A549 (cell line): ENCODE measurements at regions not wholly inside any gene's neighbourhood (a gene's known extent, or its start where the extent isn't known, plus 50 kb on each side); places are given as distances from the start of the nearest gene placed in this dataset.

Experiments used
- ATAC-seq, 2 experiments: fragments of 200-7000 bp in 1 of 2; fragments of >200 bp in 1 of 2; cut with Nextera tagmentation in 1 of 2; cut with Tn5 transposase in 1 of 2; 3 replicates each; pipeline versions ENCODE4 v1.8.0 to v1.9.1; 2018 to 2020; ENCODE audit warnings: mild to moderate bottlenecking in 1 of 2, moderate library complexity in 1 of 2
- CTCF ChIA-PET: fragments of 300-600 bp; sonication (Branson Sonifier 250); formaldehyde crosslinking; extraction: SDS; loops from one replicate; lab custom pipeline; 2021; ENCODE audit warnings: antibody characterized with exemption, inconsistent platforms; lab: Yijun Ruan, JAX
- POLR2A ChIA-PET: fragments of 350-600 bp; formaldehyde crosslinking; extraction: SDS; loops from one replicate; lab custom pipeline; 2021; ENCODE audit warnings: antibody characterized with exemption, inconsistent platforms; lab: Yijun Ruan, JAX
- DNase-seq, 2 experiments: peaks; one replicate each; pipeline versions ENCODE4 v3.0.0 to v3.0.0-alpha.2; 2011 to 2016; ENCODE audit warnings: low read depth in 1 of 2, low spot score in 1 of 2
- FAIRE-seq: peaks from 2 replicates; lab custom pipeline; 2011; peaks lifted over from hg19 to GRCh38; lab: Jason Lieb, UNC
- H3K27ac ChIP-seq, 2 experiments: fragments of >200 bp; sonication (Bioruptor Twin); formaldehyde crosslinking; 3 replicates each; pipeline ENCODE4 v1.5.1; 2016 to 2017
- H3K4me1 ChIP-seq: fragments of >200 bp; sonication (Bioruptor Twin); formaldehyde crosslinking; 3 replicates; pipeline ENCODE4 v1.6.1; 2016
- H3K4me2 ChIP-seq: fragments of >200 bp; sonication (Bioruptor Twin); formaldehyde crosslinking; 3 replicates; pipeline ENCODE4 v1.6.1; 2016
- H3K4me3 ChIP-seq: fragments of >200 bp; sonication (Bioruptor Twin); formaldehyde crosslinking; 3 replicates; pipeline ENCODE4 v1.5.1; 2016
- H3K9me3 ChIP-seq: fragments of >200 bp; sonication (Bioruptor Twin); formaldehyde crosslinking; 3 replicates; pipeline ENCODE4 v1.6.1; 2016
- CHD4 ChIP-seq: fragments of 200-600 bp; sonication (generic); IDR thresholded peaks from 2 replicates; pipeline ENCODE4 v1.6.1; 2016; ENCODE audit warnings: antibody characterized with exemption, mild to moderate bottlenecking, borderline replicate concordance
- EHMT2 ChIP-seq: fragments of 200-600 bp; sonication (generic); IDR thresholded peaks from 2 replicates; pipeline ENCODE4 v1.6.1; 2016; ENCODE audit warnings: antibody characterized with exemption, low read depth, mild to moderate bottlenecking, moderate library complexity
- EP300 ChIP-seq, 2 experiments: fragments of >200 bp; sonication (Bioruptor Twin); formaldehyde crosslinking; IDR thresholded peaks; 2 replicates in 1 of 2; 3 replicates in 1 of 2; pipeline ENCODE4 v1.6.1; 2016 to 2017
- ESRRA ChIP-seq: fragments of 150-350 bp; IDR thresholded peaks from 2 replicates; pipeline ENCODE4 v1.6.1; 2014; ENCODE audit warnings: mild to moderate bottlenecking, low read length, borderline replicate concordance
- FOXS1 ChIP-seq: fragments of 250-450 bp; sonication (Bioruptor Pico); IDR thresholded peaks from 2 replicates; pipeline ENCODE4 v1.5.0; 2020; ENCODE audit warnings: mild to moderate bottlenecking, moderate library complexity
- HEYL ChIP-seq: fragments of 250-450 bp; sonication (Bioruptor Pico); IDR thresholded peaks from 2 replicates; pipeline ENCODE4 v1.8.0; 2021; ENCODE audit warnings: mild to moderate bottlenecking, moderate library complexity
- HOXA7 ChIP-seq: fragments of 250-450 bp; sonication (Bioruptor Pico); IDR thresholded peaks from 2 replicates; pipeline ENCODE4 v1.5.0; 2020; ENCODE audit warnings: mild to moderate bottlenecking, moderate library complexity
- HOXB13 ChIP-seq: fragments of 250-450 bp; sonication (Bioruptor Pico); IDR thresholded peaks from 2 replicates; pipeline ENCODE4 v1.5.0; 2020; ENCODE audit warnings: low read depth, mild to moderate bottlenecking, moderate library complexity
- HOXB5 ChIP-seq: fragments of 250-450 bp; sonication (Bioruptor Pico); IDR thresholded peaks from 2 replicates; pipeline ENCODE4 v1.5.0; 2020; ENCODE audit warnings: mild to moderate bottlenecking, moderate library complexity
- MAFK ChIP-seq: fragments of 450-650 bp; IDR thresholded peaks from 2 replicates; pipeline ENCODE4 v1.6.1; 2014; ENCODE audit not compliant: partially characterized antibody
- MAZ ChIP-seq: fragments of 150-350 bp; IDR thresholded peaks from 2 replicates; pipeline ENCODE4 v1.6.1; 2014; ENCODE audit warnings: antibody characterized with exemption, low read depth, low read length, borderline replicate concordance
- NR3C1 ChIP-seq: fragments of >200 bp; sonication (Bioruptor Twin); formaldehyde crosslinking; IDR thresholded peaks from 3 replicates; pipeline ENCODE4 v1.6.1; 2017
- POLR2AphosphoS2 ChIP-seq: conservative IDR thresholded peaks from 2 replicates; pipeline ENCODE4 v1.6.1; 2012; ENCODE audit warnings: low read length, improper control_type of control experiment, inconsistent platforms
- RAD21 ChIP-seq, 2 experiments: fragments of >200 bp in 1 of 2; sonication (Bioruptor Twin) in 1 of 2; formaldehyde crosslinking in 1 of 2; IDR thresholded peaks in 1 of 2; conservative IDR thresholded peaks in 1 of 2; 2 replicates in 1 of 2; 3 replicates in 1 of 2; pipeline ENCODE4 v1.6.1; 2012 to 2018; ENCODE audit warnings: inconsistent platforms in 1 of 2
- RARB ChIP-seq: fragments of 250-450 bp; sonication (Bioruptor Pico); IDR thresholded peaks from 2 replicates; pipeline ENCODE4 v1.8.0; 2021; ENCODE audit warnings: mild to moderate bottlenecking, moderate library complexity
- RCOR1 ChIP-seq: fragments of 150-350 bp; IDR thresholded peaks from 2 replicates; pipeline ENCODE4 v1.6.1; 2014; ENCODE audit warnings: antibody characterized with exemption, low read length, low read depth
- RFX5 ChIP-seq: fragments of 450-650 bp; IDR thresholded peaks from 2 replicates; pipeline ENCODE4 v1.7.1; 2014; ENCODE audit warnings: antibody characterized with exemption, mild to moderate bottlenecking, moderate library complexity
- SMC3 ChIP-seq: fragments of >200 bp; sonication (Bioruptor Twin); formaldehyde crosslinking; IDR thresholded peaks from 3 replicates; pipeline ENCODE4 v1.6.1; 2018; ENCODE audit warnings: inconsistent platforms
- ZC3H11A ChIP-seq: fragments of 450-650 bp; IDR thresholded peaks from 2 replicates; pipeline ENCODE4 v1.6.1; 2014; ENCODE audit warnings: antibody characterized with exemption, mild to moderate bottlenecking
- ZNF302 ChIP-seq: fragments of 250-450 bp; sonication (Bioruptor Pico); IDR thresholded peaks from 2 replicates; pipeline ENCODE4 v1.9.0; 2021; ENCODE audit warnings: inconsistent platforms, mild to moderate bottlenecking, moderate library complexity
- ZSCAN20 ChIP-seq: fragments of 250-450 bp; sonication (Bioruptor Pico); IDR thresholded peaks from 2 replicates; pipeline ENCODE4 v1.8.0; 2022; ENCODE audit warnings: mild to moderate bottlenecking, moderate library complexity
- WGBS: methylation state at CpG from one replicate; pipeline ENCODE4 v1.1.6; 2017; ENCODE audit errors: missing lambda C conversion rate; 5-methylcytosine and 5-hydroxymethylcytosine counted together
- TF ChIP-seq, protein P1 (sequence below): fragments of 250-450 bp; sonication (Bioruptor Pico); IDR thresholded peaks from 2 replicates; pipeline ENCODE4 v1.5.0; 2021; ENCODE audit warnings: mild to moderate bottlenecking, moderate library complexity, borderline replicate concordance
- TF ChIP-seq, protein P2 (sequence below): fragments of >200 bp; sonication (Bioruptor Twin); formaldehyde crosslinking; IDR thresholded peaks from 2 replicates; pipeline ENCODE4 v1.6.1; 2016
- TF ChIP-seq, protein P3 (sequence below): fragments of 200-600 bp; sonication (generic); IDR thresholded peaks from 2 replicates; pipeline ENCODE4 v1.6.1; 2016; ENCODE audit warnings: antibody characterized with exemption, mild to moderate bottlenecking, moderate library complexity
- TF ChIP-seq, protein P4 (sequence below): fragments of 450-650 bp; IDR thresholded peaks from 2 replicates; pipeline ENCODE4 v1.6.1; 2014; ENCODE audit warnings: antibody characterized with exemption
- TF ChIP-seq, protein P5 (sequence below): fragments of >200 bp; sonication (Bioruptor Twin); formaldehyde crosslinking; IDR thresholded peaks from 3 replicates; pipeline ENCODE4 v1.5.1; 2016
- TF ChIP-seq, protein P6 (sequence below): IDR thresholded peaks from 2 replicates; pipeline ENCODE4 v1.6.1; 2012
- TF ChIP-seq, protein P7 (sequence below): IDR thresholded peaks from 2 replicates; pipeline ENCODE4 v1.6.1; 2012; ENCODE audit warnings: low read depth, borderline replicate concordance

DNA sequence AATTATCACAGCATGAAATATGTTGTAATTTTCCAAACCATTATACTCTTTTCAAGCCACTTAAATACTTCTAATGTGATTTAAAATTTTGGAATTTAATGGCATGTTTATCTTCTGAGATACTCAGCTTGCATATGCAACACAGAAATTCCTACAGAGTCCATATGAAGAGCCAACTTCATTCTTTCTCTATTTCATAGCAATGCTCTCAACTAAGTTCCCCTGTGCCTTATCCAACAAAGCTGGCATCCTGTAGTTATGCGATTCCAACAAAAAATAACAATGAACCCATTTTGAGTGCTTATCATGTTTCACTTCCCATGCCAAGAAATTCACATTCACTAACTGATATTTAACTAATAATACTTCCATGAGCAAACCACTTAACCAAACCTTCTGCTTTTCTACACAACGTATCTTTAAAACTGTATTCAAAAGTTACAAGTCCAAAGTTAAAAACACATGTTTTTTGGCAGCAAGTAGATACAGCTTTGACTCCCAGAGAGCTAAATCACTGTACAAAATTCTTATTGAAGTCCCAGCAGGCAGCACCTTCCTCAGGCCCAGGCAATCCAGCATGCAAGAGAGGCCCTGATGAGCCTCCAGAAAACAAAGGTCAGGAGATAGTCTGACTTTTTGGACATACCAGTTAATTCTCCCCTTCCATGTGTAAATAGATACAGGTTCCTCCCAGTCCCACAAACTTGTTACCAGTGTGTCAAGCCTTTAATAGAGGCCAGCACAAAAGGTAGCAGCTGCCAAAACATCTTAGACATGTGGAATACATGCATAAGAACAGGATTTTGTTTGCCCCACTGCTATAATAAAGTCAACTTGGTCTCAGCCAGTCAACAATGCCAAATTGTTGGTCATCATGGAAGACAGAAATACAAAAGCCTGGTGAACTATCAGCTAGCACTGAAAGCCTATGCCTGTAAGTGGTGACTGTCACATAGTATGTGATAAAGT is 113.1 kb upstream of the WDR75 start:
- WGBS: 61% methylated on average over 2 of the region's 2 CpGs
- H3K27ac ChIP-seq: no peak overlapping the region
- FAIRE-seq (no peak), ATAC-seq (no peak), DNase-seq (no peak)
- H3K4me1 ChIP-seq: no peaks in the 10 kb centered on the region
- no peak overlapping the region for H3K4me2 ChIP-seq
- no peak overlapping the region for H3K4me3 ChIP-seq
- CTCF ChIA-PET: no interaction called here
- no peaks in the 10 kb centered on the region; the same call in 2 of the 3 replicates for H3K9me3 ChIP-seq
- no peak for TF ChIP-seq ZC3H11A
- no peak for TF ChIP-seq ESRRA
- TF ChIP-seq HOXB5: no peak
- TF ChIP-seq RFX5: no peak
- TF ChIP-seq, protein P1, sequence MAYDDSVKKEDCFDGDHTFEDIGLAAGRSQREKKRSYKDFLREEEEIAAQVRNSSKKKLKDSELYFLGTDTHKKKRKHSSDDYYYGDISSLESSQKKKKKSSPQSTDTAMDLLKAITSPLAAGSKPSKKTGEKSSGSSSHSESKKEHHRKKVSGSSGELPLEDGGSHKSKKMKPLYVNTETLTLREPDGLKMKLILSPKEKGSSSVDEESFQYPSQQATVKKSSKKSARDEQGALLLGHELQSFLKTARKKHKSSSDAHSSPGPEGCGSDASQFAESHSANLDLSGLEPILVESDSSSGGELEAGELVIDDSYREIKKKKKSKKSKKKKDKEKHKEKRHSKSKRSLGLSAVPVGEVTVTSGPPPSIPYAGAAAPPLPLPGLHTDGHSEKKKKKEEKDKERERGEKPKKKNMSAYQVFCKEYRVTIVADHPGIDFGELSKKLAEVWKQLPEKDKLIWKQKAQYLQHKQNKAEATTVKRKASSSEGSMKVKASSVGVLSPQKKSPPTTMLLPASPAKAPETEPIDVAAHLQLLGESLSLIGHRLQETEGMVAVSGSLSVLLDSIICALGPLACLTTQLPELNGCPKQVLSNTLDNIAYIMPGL (CRISPR knock-in tag): no peak
- no peak for TF ChIP-seq HEYL (CRISPR knock-in tag)
- TF ChIP-seq CHD4: no peak
- no peak for TF ChIP-seq NR3C1
- TF ChIP-seq HOXA7: no peak
- no peak for TF ChIP-seq EP300 (IDR thresholded peaks at IDR 0.05)
- no peak for TF ChIP-seq ZNF302 (CRISPR knock-in tag)
- no peak for TF ChIP-seq EHMT2
- TF ChIP-seq RCOR1: no peak
- no peak for TF ChIP-seq POLR2AphosphoS2
- no peak for TF ChIP-seq SMC3
- no peak for TF ChIP-seq RARB (CRISPR knock-in tag)
- TF ChIP-seq MAZ: no peak
- TF ChIP-seq, protein P2, sequence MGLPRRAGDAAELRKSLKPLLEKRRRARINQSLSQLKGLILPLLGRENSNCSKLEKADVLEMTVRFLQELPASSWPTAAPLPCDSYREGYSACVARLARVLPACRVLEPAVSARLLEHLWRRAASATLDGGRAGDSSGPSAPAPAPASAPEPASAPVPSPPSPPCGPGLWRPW: no peak
- TF ChIP-seq HOXB13 (CRISPR knock-in tag): no peak
- POLR2A ChIA-PET: no interaction called here

DNA sequence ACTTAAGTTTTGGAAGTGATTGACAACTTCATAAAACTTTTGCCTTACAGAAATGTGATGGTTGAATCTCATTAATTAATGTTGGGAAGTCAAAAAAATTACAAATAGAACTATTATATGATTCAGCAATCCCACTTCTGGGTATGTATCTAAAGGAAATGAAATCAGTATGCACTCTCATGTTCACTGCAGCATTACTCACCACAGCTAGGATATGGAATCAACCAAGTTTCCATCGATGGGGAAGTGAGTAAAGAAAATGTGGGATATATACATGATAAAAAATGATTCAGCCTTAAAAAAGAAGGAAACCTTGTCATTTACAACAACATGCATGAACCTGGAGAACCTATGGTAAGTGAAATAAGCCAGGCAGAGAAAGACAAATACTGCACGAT is 112.4 kb upstream of the WDR75 start:
- FAIRE-seq: no peak
- no peak for DNase-seq
- Histone ChIP-seq H3K4me1 (no peaks in the 10 kb centered on the region), H3K4me2 (no peak overlapping the region), H3K9me3 (no peaks in the 10 kb centered on the region; the same call in 2 of the 3 replicates), H3K4me3 (no peak overlapping the region), H3K27ac (no peak overlapping the region)
- no peak for ATAC-seq
- ChIA-PET POLR2A (no interaction called here), CTCF (no interaction called here)
- 63% methylated on average over 2 of the region's 2 CpGs for WGBS
- TF ChIP-seq EHMT2 (no peak), FOXS1 (no peak), ZSCAN20 (CRISPR knock-in tag) (no peak), MAFK (no peak), HOXB5 (no peak), HOXB13 (CRISPR knock-in tag) (no peak), RAD21 (conservative IDR thresholded peaks at IDR 0.05 in 1 of 2, IDR thresholded peaks at IDR 0.05 in 1 of 2) (no peak), SMC3 (no peak)
- TF ChIP-seq, protein P3, sequence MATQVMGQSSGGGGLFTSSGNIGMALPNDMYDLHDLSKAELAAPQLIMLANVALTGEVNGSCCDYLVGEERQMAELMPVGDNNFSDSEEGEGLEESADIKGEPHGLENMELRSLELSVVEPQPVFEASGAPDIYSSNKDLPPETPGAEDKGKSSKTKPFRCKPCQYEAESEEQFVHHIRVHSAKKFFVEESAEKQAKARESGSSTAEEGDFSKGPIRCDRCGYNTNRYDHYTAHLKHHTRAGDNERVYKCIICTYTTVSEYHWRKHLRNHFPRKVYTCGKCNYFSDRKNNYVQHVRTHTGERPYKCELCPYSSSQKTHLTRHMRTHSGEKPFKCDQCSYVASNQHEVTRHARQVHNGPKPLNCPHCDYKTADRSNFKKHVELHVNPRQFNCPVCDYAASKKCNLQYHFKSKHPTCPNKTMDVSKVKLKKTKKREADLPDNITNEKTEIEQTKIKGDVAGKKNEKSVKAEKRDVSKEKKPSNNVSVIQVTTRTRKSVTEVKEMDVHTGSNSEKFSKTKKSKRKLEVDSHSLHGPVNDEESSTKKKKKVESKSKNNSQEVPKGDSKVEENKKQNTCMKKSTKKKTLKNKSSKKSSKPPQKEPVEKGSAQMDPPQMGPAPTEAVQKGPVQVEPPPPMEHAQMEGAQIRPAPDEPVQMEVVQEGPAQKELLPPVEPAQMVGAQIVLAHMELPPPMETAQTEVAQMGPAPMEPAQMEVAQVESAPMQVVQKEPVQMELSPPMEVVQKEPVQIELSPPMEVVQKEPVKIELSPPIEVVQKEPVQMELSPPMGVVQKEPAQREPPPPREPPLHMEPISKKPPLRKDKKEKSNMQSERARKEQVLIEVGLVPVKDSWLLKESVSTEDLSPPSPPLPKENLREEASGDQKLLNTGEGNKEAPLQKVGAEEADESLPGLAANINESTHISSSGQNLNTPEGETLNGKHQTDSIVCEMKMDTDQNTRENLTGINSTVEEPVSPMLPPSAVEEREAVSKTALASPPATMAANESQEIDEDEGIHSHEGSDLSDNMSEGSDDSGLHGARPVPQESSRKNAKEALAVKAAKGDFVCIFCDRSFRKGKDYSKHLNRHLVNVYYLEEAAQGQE: no peak
- TF ChIP-seq, protein P4, sequence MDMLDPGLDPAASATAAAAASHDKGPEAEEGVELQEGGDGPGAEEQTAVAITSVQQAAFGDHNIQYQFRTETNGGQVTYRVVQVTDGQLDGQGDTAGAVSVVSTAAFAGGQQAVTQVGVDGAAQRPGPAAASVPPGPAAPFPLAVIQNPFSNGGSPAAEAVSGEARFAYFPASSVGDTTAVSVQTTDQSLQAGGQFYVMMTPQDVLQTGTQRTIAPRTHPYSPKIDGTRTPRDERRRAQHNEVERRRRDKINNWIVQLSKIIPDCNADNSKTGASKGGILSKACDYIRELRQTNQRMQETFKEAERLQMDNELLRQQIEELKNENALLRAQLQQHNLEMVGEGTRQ: no peak
- TF ChIP-seq, protein P5, sequence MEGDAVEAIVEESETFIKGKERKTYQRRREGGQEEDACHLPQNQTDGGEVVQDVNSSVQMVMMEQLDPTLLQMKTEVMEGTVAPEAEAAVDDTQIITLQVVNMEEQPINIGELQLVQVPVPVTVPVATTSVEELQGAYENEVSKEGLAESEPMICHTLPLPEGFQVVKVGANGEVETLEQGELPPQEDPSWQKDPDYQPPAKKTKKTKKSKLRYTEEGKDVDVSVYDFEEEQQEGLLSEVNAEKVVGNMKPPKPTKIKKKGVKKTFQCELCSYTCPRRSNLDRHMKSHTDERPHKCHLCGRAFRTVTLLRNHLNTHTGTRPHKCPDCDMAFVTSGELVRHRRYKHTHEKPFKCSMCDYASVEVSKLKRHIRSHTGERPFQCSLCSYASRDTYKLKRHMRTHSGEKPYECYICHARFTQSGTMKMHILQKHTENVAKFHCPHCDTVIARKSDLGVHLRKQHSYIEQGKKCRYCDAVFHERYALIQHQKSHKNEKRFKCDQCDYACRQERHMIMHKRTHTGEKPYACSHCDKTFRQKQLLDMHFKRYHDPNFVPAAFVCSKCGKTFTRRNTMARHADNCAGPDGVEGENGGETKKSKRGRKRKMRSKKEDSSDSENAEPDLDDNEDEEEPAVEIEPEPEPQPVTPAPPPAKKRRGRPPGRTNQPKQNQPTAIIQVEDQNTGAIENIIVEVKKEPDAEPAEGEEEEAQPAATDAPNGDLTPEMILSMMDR: no peak
- TF ChIP-seq, protein P6, sequence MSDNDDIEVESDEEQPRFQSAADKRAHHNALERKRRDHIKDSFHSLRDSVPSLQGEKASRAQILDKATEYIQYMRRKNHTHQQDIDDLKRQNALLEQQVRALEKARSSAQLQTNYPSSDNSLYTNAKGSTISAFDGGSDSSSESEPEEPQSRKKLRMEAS: no peak
- TF ChIP-seq, protein P7, sequence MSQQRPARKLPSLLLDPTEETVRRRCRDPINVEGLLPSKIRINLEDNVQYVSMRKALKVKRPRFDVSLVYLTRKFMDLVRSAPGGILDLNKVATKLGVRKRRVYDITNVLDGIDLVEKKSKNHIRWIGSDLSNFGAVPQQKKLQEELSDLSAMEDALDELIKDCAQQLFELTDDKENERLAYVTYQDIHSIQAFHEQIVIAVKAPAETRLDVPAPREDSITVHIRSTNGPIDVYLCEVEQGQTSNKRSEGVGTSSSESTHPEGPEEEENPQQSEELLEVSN: no peak
